ENCODE measurements at regions not wholly inside any gene's neighbourhood (a gene's known extent, or its start where the extent isn't known, plus 50 kb on each side); places are given as distances from the start of the nearest gene placed in this dataset.
"Not testable (repeated sequence)": the region's sequence is repeated elsewhere in the genome, so short reads cannot be mapped to it uniquely, and the experiment has no call there.

GRCh38 chr16:51831595-51832367 lies 680.7 kb upstream of the SALL1 start:
- DNase-seq, result no peak

DNA sequence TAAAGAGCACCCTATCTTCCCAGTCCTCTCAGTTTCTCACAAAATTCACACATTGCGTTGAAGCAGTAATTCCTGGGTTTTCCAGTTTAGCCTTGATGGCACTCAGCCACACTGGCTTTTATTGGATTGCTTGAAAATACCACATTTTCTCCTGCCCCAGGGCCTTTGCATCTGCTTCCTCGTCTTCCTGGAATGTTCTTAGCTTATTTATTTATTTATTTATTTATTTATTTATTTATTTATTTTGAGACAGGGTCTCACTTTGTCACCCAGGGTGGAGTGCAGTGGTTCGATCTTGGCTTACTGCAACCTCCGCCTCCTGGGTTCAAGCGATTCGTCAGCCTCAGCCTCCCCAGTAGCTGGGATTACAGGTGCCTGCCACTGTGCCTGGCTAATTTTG lies 680.0 kb upstream of the SALL1 start:
- not testable (repeated sequence) for DNase-seq

DNA sequence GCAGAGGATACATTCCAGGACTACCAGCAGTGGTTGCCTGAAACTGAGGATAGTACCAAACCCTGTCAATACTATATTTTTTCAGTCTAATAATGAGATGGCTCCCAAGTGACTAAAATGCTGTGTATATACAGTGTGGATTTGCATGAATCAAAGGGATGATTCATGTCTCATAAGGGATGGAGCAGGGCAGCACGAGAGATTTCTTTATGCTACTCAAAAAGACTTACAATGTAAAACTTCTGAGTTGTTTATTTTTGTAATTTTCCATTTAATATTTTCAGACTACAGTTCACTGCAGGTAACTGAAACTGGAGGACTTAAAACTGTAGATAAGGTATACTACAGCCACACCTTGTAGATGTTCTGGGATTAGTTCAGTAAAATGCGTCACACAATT lies 674.7 kb upstream of the SALL1 start:
- DNase-seq, result no peak

DNA sequence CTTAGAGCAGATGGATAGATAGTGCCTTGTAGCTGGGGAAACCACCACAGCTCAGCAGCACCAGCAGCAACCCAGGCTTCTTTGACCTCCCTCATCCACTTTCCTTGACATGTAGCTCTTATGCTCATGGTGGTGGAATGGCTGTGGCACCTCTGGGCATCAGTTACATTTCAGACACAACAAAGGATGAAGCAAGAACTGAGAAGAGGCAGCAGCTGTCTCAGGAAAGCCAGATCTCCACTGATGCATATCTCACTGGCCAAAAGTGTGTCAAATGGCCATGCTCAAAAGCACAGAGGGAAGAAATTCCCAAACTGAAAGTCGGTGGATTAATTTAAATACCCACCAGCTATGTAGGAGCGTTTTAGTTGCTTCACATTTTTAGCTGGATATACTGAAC lies 671.4 kb upstream of the SALL1 start:
- DNase-seq, result no peak

GRCh38 chr16:51821527-51821926 lies 670.5 kb upstream of the SALL1 start:
- no peak for DNase-seq

- DNase-seq, result no peak
Observed at GRCh38 chr16:51820176-51820575, 669.1 kb upstream of the SALL1 start.

GRCh38 chr16:51818342-51818944 lies 667.4 kb upstream of the SALL1 start:
- DNase-seq, result no peak

DNA sequence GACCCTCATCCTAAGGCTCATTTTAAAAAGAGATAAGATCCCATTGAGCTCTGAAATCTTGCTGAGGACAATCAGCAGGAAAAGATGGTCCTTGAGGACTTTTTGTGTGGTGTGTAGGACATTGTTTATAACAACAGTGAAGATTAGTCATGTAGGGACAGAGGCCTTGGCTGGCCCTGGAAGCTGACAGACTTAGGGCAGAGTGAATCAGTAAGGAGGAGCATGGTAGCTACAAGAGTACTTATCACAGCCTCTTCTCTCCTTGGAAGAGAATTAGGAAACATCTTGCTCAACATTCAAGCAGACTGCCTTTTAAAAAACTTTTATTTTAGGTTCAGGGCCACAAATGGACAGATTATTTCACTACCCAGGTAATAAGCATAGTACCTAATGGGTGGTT lies 665.9 kb upstream of the SALL1 start:
- no peak for DNase-seq

DNA sequence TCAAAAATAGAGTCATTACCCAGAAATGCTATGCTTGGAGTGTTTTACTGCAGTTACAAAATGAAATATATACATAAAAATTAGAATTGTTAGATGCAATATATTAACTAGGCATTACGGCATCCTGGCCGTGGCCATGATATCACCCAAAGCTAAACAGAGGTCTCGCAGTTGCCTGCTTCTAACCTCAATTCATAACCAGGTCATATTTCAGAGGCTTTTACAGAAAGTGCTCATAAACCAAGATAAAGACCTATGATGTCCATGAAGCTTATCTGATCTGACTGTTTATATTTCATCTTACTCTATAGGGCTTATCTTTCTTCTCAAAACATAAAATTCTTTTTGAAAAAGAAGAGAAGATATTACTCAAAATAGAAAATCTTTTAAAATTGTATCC lies 664.5 kb upstream of the SALL1 start:
- DNase-seq, result no peak

DNA sequence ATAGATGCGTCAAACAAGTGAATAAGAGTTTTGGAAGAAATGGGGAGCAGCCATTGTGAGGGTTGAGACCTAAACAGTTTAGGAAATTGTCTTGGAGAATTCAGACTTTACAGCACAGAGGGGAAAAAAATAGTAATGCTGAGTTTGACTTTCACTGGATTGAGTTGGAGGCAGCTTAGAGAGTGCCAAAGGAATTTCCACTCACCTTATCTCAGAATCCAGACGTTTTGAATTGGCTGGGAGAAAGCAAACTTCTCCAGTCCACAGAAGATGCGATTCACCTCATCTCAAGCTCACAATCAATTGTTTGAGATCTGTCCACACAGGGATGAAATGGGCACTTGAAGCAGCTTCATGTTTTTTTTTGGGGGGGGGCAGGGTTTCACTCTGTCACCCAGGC lies 663.5 kb upstream of the SALL1 start:
- no peak for DNase-seq

- no peak for DNase-seq
Observed at GRCh38 chr16:51813609-51814008, 662.5 kb upstream of the SALL1 start.

DNA sequence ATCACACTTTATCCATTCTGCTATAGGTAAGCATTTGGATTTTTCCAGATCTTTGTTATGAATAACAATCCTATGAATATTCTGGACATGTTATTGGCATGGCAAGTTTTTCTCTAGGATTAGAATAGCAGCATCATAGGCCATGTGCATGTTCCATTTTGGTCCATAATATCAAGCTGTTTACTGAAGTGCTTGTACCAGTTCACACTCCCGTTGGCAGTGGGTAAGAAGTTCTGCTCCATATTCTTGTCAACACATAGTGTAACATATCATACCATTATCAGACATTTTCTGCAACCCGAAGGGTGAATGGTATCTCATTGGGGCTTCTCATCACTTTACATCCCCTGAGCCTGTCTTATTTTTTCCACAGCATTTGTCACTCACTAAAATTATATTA lies 661.9 kb upstream of the SALL1 start:
- DNase-seq, result no peak

DNA sequence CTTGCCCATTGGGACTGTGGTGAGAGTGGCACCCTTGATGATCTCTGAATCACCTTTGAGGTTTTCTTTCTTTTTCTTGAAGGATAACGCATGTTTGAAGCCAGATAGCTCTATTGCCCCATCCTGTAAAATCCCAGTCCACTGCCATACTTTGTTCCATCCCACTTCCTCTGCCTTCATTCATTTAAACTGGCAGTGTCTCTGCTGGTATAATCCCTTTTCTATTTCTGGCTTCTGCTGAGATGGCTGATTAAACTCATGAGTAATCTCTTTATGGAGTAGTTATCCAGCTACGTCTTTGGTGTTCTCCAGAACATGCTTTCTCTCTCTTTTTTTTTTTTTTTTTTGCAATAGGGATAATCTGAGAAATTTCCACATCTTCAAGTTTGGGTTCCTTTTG lies 656.5 kb upstream of the SALL1 start:
- no peak for DNase-seq

DNA sequence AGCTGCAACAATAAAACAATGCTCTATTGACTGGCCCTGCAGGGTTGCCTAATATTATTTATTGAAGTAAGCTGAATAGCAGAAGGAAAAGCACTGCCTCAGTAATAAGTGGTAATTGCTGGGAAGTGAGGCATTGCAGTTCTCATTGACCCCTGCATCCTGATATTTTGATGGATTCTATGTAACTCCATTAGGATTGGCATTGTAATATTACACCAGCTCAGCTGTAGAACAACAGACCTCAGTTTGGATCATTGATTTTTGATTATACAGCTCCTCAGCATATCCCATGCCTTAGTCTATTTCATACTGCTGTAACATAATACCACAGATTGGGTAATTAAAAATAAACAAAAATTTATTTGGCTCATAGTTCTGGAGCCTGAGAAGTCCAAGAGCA lies 650.6 kb upstream of the SALL1 start:
- DNase-seq, result no peak

DNA sequence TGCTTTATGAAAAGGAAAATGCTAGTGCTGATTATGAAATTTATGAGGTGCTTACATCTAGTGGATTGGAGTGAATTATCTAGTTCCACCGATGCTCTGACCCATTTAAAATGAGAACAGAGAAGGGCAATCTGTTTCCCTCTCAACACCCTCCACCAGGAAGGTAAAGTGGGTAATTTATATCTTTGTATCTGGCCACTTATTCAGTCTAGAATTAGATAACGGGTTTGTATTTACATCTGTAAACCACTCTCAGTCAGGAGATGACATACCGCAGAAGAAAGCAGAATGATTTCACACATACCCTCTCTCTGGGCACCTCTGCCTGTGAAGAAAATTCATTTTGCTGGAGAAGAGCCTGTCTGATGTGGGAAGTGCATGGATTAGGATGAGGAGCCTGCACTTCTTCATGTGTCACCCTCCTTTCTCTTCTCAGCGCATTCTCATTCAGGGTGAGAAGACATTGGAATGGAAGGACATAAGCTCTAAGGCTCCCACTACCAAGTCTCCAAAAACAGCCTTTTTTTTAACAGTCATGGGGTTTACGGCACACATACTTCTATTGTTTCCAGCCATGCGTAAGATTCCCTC lies 646.7 kb upstream of the SALL1 start:
- DNase-seq, result no peak

GRCh38 chr16:51779240-51779639 lies 628.2 kb upstream of the SALL1 start:
- DNase-seq, result no peak

GRCh38 chr16:51773071-51773890 lies 622.2 kb upstream of the SALL1 start:
- DNase-seq, result no peak

- DNase-seq, result no peak
Observed at GRCh38 chr16:51766739-51767138, 615.7 kb upstream of the SALL1 start.

GRCh38 chr16:51763072-51763661 lies 612.1 kb upstream of the SALL1 start:
- no peak for DNase-seq

DNA sequence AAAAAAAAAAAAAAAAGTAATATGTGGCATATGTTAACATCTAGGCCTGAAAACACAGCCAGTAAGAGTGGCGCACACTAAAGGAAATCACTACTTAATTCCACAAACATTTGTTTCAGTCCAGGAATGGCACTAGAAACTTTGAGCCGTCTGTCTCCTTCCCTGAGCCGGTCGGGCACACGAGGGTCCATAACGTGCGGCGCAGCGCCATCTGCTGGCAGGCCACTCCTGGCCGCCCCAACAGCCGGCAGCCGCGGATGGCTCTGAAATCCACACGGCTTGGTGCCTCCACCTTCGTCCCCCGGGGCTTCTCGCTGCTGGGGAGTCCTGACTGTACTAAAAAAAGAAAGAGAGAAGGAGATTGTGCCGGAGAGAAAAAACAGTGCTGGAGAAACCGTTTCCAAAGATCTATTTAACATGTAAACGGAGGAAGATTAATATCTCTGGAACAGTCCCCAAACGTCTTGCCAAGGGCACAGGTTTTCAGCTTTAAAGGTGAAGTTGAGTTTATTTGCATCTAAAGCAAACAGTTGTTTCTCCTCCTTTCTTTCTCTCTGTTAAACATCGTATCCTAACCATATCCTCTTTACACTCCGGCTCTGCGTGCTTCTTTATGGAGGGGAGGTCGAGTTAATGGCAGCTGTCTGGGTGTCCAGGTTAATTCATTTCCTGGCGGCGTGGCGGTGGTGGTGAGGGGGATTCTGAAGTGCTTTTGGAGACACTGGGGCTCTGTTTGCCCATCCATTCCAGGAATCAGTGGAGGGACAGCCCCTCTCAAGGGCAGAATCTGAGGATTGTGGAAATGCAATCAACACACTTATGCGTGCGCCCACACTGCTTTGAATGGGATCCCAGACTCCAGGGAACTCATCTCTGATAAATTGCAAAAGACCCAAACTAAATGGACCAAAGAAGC lies 611.3 kb upstream of the SALL1 start:
- DNase-seq, result no peak

DNA sequence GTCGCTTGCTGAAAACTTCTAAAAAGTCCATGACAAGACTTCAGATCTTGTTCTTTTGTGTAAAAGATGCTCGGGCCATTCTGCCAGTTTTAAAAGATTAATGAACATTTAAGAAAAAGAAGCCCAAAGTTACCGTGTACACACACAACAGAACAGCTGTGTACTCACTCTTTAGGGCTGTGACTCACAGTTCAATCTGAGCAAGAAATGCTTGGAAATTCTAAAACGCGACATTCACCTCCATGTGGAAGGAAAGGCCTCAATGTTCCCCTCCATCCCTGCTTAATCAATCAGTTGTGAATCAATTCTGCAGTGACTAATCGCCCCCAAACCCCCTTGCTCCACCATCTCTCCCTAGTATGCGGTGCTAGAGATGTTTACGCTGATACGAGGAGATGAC lies 609.9 kb upstream of the SALL1 start:
- DNase-seq, result no peak

GRCh38 chr16:51759999-51760398 lies 608.9 kb upstream of the SALL1 start:
- no peak for DNase-seq

Measured in CD4-positive, alpha-beta T cell treated with Interferon gamma for 1 hour (primary cell).